Sigmoid colon (tissue), 6 donors: ENCODE measurements at regions not wholly inside any gene's neighbourhood (a gene's known extent, or its start where the extent isn't known, plus 50 kb on each side); places are given as distances from the start of the nearest gene placed in this dataset.

Source experiments
- DNase-seq: peaks from one replicate; pipeline ENCODE4 v3.0.0-alpha.2; 2019
- H3K27ac ChIP-seq, 4 donors: fragments of 200-600 bp; sonication (generic); one replicate each; pipeline ENCODE4 v1.5.1; 2016 to 2019; ENCODE audit warnings: mild to moderate bottlenecking in 1 of 4
- H3K27me3 ChIP-seq, 3 donors: fragments of 200-600 bp; sonication (generic); one replicate each; pipeline ENCODE4 v1.5.1; 2019; ENCODE audit warnings: mild to moderate bottlenecking in 1 of 3
- H3K36me3 ChIP-seq, 4 donors: fragments of 200-600 bp; sonication (generic); one replicate each; pipeline ENCODE4 v1.5.1; 2016 to 2019
- H3K4me1 ChIP-seq, 4 donors: fragments of 200-600 bp; sonication (generic); one replicate each; pipeline ENCODE4 v1.5.1; 2017 to 2019
- H3K4me3 ChIP-seq, 4 donors: fragments of 200-600 bp; sonication (generic); one replicate each; pipeline ENCODE4 v1.5.1; 2017 to 2019; ENCODE audit warnings: mild to moderate bottlenecking in 2 of 4, moderate library complexity in 1 of 4
- H3K9me3 ChIP-seq, 4 donors: fragments of 200-600 bp in 3 of 4; sonication (generic) in 3 of 4; one replicate each; pipeline versions ENCODE4 v1.5.1 to v1.6.1; 2013 to 2019
- CTCF ChIP-seq, 4 experiments: fragments of 450-650 bp in 3 of 4; fragments of 200-600 bp in 1 of 4; IDR thresholded peaks; one replicate each; pipeline ENCODE4 v1.5.1; 2016 to 2019; ENCODE audit warnings: antibody characterized with exemption in 4 of 4, mild to moderate bottlenecking in 3 of 4, moderate library complexity in 2 of 4
- EP300 ChIP-seq, 4 donors: sonication (generic); formaldehyde crosslinking; IDR thresholded peaks; one replicate each; pipeline ENCODE4 v1.6.1; 2017; ENCODE audit warnings: antibody characterized with exemption in 4 of 4
- POLR2A ChIP-seq, 2 donors: fragments of 450-650 bp; IDR thresholded peaks; one replicate each; pipeline ENCODE4 v1.6.1; 2016; ENCODE audit warnings: antibody characterized with exemption in 2 of 2, mild to moderate bottlenecking in 2 of 2, moderate library complexity in 2 of 2
- POLR2AphosphoS5 ChIP-seq, 4 donors: sonication (generic); formaldehyde crosslinking; IDR thresholded peaks; one replicate each; pipeline ENCODE4 v1.6.1; 2017; ENCODE audit warnings: antibody characterized with exemption in 4 of 4
- WGBS, 2 donors: extraction: QIAGEN DNeasy Blood & Tissue Kit; methylation state at CpG; one replicate each; pipeline ENCODE4 v1.1.7; 2013; 5-methylcytosine and 5-hydroxymethylcytosine counted together
- intact Hi-C: fragments of 100-400 bp; cut with DNase I; formaldehyde crosslinking; loops from one replicate; pipeline ENCODE4 v1.15.1; 2023
- donor health status: healthy with polysubstance abuse.
- donor health status: healthy.

DNA sequence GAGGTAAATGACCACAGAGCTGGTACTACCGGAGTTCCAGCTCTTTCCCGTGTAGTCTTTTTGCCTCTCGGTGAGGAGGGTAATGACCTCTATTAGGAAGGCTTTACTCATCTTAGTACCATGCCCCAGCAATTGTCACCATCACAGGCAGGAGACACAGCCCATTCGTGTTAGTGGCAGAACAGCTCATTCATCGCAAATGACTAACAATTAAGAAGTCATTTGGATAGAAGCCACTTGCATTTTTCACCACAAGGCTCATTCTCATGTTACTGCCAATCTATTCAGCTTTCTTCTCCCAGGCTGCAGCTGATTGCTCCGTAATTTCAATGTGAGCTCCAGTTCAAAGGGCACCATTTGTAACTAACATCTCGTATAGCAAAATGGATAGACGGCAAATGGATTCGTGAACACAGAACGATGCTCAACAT is 718.8 kb upstream of the TMEM132C start:
- Histone ChIP-seq H3K27ac (no peak overlapping the region), H3K36me3 (no peaks in the 10 kb centered on the region), H3K9me3 (peaks cover 0 to 3% (median 0%) of the 10 kb centered on the region in 4 donors), H3K4me1 (no peaks in the 10 kb centered on the region), H3K4me3 (no peak overlapping the region), H3K27me3 (no peaks in the 10 kb centered on the region)
- no peak for DNase-seq
- WGBS, 2 donors: 51 to 66% methylated on average over 10 of the region's 10 CpGs
- TF ChIP-seq EP300 (IDR thresholded peaks at IDR 0.05) (no peak), POLR2A (IDR thresholded peaks at IDR 0.05) (no peak)
- intact Hi-C loops: no loop called here

GRCh38 chr12:127550271-127550670 is 716.7 kb upstream of the TMEM132C start:
- Histone ChIP-seq H3K27ac (no peak overlapping the region), H3K4me3 (no peak overlapping the region), H3K36me3 (no peaks in the 10 kb centered on the region), H3K27me3 (no peaks in the 10 kb centered on the region), H3K9me3 (peaks cover 0 to 3% (median 0%) of the 10 kb centered on the region in 4 donors), H3K4me1 (no peaks in the 10 kb centered on the region)
- WGBS, 2 donors: 78 to 82% methylated on average over 8 of the region's 8 CpGs
- DNase-seq: no peak
- TF ChIP-seq CTCF (IDR thresholded peaks at IDR 0.05) (no peak), POLR2A (IDR thresholded peaks at IDR 0.05) (no peak), POLR2AphosphoS5 (IDR thresholded peaks at IDR 0.05) (no peak), EP300 (IDR thresholded peaks at IDR 0.05) (no peak)
- intact Hi-C loops: no loop called here

DNA sequence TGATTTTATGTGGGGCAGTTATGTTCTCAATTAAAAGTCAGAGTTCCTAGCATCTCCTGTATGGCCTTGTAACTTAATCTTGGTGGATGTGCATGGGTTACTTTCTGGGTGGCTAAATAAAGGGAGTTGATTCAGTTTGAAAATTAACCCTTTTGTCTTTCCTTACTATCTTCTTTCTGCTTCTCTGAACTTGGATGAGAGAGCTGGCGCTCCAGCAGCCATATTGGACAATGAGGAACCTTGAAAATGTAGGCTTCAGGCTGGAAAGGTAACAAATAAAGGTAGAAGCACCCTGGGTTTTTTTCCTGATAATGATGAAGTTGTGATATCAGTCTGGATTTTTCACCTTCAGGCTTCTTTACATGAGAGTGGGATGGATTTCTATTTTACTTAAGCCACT is 714.1 kb upstream of the TMEM132C start:
- TF ChIP-seq CTCF (IDR thresholded peaks at IDR 0.05): no peak
- no peak for TF ChIP-seq EP300 (IDR thresholded peaks at IDR 0.05)
- no peak for TF ChIP-seq POLR2A (IDR thresholded peaks at IDR 0.05)
- intact Hi-C loops: no loop called here
- WGBS, 2 donors: 98% methylated on average over 1 of the region's 1 CpG

DNA sequence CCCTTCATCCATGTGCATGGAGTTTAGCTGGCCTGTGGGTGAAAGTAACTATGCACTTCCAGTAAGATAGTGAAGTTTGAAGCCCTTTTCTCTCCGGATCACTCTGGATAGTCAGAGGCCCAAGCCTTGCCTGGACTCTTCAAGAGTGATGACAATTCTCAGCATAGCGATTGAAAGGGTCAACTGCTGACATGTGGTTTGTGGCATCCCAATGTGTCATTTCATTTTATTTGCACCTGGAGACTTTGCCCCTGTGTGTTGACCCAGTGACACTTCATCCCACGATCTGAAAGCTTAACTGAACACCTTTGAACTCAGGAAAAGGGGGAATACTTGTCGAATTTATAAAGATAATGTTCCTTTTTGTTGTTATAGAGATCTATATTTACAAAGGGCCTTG is 711.9 kb upstream of the TMEM132C start:
- no peak for DNase-seq
- WGBS, 2 donors: 48 to 69% methylated on average over 4 of the region's 4 CpGs
- intact Hi-C loops: no loop called here

More for the DNA sequence above, 714.1 kb upstream of the TMEM132C start:
- Histone ChIP-seq H3K4me1 (no peaks in the 10 kb centered on the region), H3K4me3 (no peak overlapping the region), H3K9me3 (peaks cover 0 to 3% (median 0%) of the 10 kb centered on the region in 4 donors), H3K36me3 (no peaks in the 10 kb centered on the region), H3K27ac (no peak overlapping the region), H3K27me3 (no peaks in the 10 kb centered on the region)
- no peak for DNase-seq

GRCh38 chr12:127556231-127556886 is 710.6 kb upstream of the TMEM132C start:
- Histone ChIP-seq H3K27me3 (no peaks in the 10 kb centered on the region), H3K9me3 (peaks cover 0 to 3% (median 0%) of the 10 kb centered on the region in 4 donors), H3K27ac (no peak overlapping the region), H3K36me3 (no peaks in the 10 kb centered on the region), H3K4me3 (no peak overlapping the region), H3K4me1 (no peaks in the 10 kb centered on the region)
- intact Hi-C loops: no loop called here
- DNase-seq: no peak
- TF ChIP-seq POLR2AphosphoS5 (IDR thresholded peaks at IDR 0.05) (no peak), POLR2A (IDR thresholded peaks at IDR 0.05) (no peak), EP300 (IDR thresholded peaks at IDR 0.05) (no peak), CTCF (IDR thresholded peaks at IDR 0.05) (no peak)

More for the DNA sequence above, 711.9 kb upstream of the TMEM132C start:
- peaks cover 0 to 3% (median 0%) of the 10 kb centered on the region in 4 donors for H3K9me3 ChIP-seq
- TF ChIP-seq POLR2A (IDR thresholded peaks at IDR 0.05) (no peak), POLR2AphosphoS5 (IDR thresholded peaks at IDR 0.05) (no peak), EP300 (IDR thresholded peaks at IDR 0.05) (no peak), CTCF (IDR thresholded peaks at IDR 0.05) (no peak)
- no peaks in the 10 kb centered on the region for H3K36me3 ChIP-seq
- H3K27me3 ChIP-seq: no peaks in the 10 kb centered on the region
- H3K4me3 ChIP-seq: no peak overlapping the region
- H3K27ac ChIP-seq: no peak overlapping the region
- no peaks in the 10 kb centered on the region for H3K4me1 ChIP-seq
